HG03442 (cell line): ENCODE measurements at regions not wholly inside any gene's neighbourhood (a gene's known extent, or its start where the extent isn't known, plus 50 kb on each side); places are given as distances from the start of the nearest gene placed in this dataset.
"Not testable (repeated sequence)": the region's sequence is repeated elsewhere in the genome, so short reads cannot be mapped to it uniquely, and the experiment has no call there.

Experiments
- ATAC-seq: cut with Tn5 transposase; IDR thresholded peaks from one replicate; pipeline ENCODE4 v1.9.1; 2021; ENCODE audit warnings: mild to moderate bottlenecking, moderate library complexity; ENCODE audit not compliant: unreplicated experiment

- not testable (repeated sequence) for ATAC-seq
These were observed 4427.5 kb upstream of the TPTE start for GRCh38 chr21:6093870-6094269.

GRCh38 chr21:6095304-6095703 is 4426.1 kb upstream of the TPTE start:
- ATAC-seq = not testable (repeated sequence)

GRCh38 chr21:6096560-6097424 is 4424.6 kb upstream of the TPTE start:
- not testable (repeated sequence) for ATAC-seq

GRCh38 chr21:6097736-6098135 is 4423.6 kb upstream of the TPTE start:
- ATAC-seq = not testable (repeated sequence)

- ATAC-seq = not testable (repeated sequence)
These were observed 4423.0 kb upstream of the TPTE start for GRCh38 chr21:6098191-6098935.

GRCh38 chr21:6101588-6101987 is 4419.8 kb upstream of the TPTE start:
- not testable (repeated sequence) for ATAC-seq

GRCh38 chr21:6104546-6104945 is 4416.8 kb upstream of the TPTE start:
- ATAC-seq = not testable (repeated sequence)

GRCh38 chr21:6106686-6107567 is 4414.5 kb upstream of the TPTE start:
- ATAC-seq = not testable (repeated sequence)

GRCh38 chr21:6108894-6109293 is 4412.5 kb upstream of the TPTE start:
- not testable (repeated sequence) for ATAC-seq

- ATAC-seq = not testable (repeated sequence)
These were observed 4411.6 kb upstream of the TPTE start for GRCh38 chr21:6109774-6110173.

GRCh38 chr21:6110716-6111343 is 4410.6 kb upstream of the TPTE start:
- peak; percentile 69 for ATAC-seq

- peak; percentile 17 for ATAC-seq
These were observed 4410.0 kb upstream of the TPTE start for GRCh38 chr21:6111354-6111753.

GRCh38 chr21:6118336-6118735 is 4403.0 kb upstream of the TPTE start:
- ATAC-seq = not testable (repeated sequence)

- ATAC-seq = not testable (repeated sequence)
These were observed 4400.5 kb upstream of the TPTE start for GRCh38 chr21:6120863-6121262.

- not testable (repeated sequence) for ATAC-seq
These were observed 4398.8 kb upstream of the TPTE start for GRCh38 chr21:6122629-6123028.

GRCh38 chr21:6123224-6123623 is 4398.2 kb upstream of the TPTE start:
- not testable (repeated sequence) for ATAC-seq

GRCh38 chr21:6125549-6126240 is 4395.7 kb upstream of the TPTE start:
- not testable (repeated sequence) for ATAC-seq

GRCh38 chr21:6126976-6127732 is 4394.2 kb upstream of the TPTE start:
- peak; percentile 43 for ATAC-seq

- not testable (repeated sequence) for ATAC-seq
These were observed 4390.6 kb upstream of the TPTE start for GRCh38 chr21:6130734-6131133.
